ENCODE measurements at regions not wholly inside any gene's neighbourhood (a gene's known extent, or its start where the extent isn't known, plus 50 kb on each side); places are given as distances from the start of the nearest gene placed in this dataset.

DNA sequence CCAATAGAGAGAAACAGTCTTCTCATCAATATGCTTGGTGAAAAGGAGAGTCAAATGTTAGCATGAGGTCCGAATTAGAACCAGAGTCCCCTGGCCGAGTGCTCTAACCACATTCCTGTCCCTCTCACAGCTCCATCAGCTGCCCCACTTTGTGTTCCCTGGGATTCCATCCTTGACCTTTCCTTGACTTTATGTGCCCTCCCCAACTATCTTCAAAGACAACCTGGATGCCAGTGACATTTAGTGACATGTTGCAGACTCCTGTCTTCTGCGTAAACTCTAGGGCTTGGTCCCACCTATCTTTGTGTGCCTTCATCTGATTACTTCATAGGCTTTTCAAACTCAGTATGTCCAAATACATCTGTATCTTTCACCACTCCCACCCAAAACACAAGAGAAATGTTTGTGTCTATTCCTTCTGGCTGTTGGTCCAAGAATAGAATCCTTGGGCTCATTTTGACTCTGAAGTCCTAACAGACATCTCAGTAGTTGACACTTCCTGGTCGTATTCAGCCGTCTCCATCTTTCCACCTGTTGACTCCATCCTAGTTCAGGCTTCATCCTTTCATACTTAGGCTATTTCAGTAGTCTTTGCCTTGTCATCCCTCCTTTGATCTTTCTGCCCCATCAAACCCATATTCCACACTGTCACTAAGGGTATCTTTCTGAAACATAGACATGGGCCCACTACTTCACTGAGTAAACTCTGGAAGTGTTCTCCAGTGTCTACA lies 101.4 kb upstream of the CD180 start:
- TF ChIP-seq YY1 (tag by site-specific recombination; IDR thresholded peaks at IDR 0.05) (no peak), OVOL3 (tag by site-specific recombination; IDR thresholded peaks at IDR 0.05) (no peak), PRDM1 (tag by site-specific recombination; IDR thresholded peaks at IDR 0.05) (no peak)
- TF ChIP-seq, protein P1, sequence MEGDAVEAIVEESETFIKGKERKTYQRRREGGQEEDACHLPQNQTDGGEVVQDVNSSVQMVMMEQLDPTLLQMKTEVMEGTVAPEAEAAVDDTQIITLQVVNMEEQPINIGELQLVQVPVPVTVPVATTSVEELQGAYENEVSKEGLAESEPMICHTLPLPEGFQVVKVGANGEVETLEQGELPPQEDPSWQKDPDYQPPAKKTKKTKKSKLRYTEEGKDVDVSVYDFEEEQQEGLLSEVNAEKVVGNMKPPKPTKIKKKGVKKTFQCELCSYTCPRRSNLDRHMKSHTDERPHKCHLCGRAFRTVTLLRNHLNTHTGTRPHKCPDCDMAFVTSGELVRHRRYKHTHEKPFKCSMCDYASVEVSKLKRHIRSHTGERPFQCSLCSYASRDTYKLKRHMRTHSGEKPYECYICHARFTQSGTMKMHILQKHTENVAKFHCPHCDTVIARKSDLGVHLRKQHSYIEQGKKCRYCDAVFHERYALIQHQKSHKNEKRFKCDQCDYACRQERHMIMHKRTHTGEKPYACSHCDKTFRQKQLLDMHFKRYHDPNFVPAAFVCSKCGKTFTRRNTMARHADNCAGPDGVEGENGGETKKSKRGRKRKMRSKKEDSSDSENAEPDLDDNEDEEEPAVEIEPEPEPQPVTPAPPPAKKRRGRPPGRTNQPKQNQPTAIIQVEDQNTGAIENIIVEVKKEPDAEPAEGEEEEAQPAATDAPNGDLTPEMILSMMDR (tag by site-specific recombination; IDR thresholded peaks at IDR 0.05): no peak

Measured in HEK293 (cell line).